ENCODE measurements at regions not wholly inside any gene's neighbourhood (a gene's known extent, or its start where the extent isn't known, plus 50 kb on each side); places are given as distances from the start of the nearest gene placed in this dataset.

DNA sequence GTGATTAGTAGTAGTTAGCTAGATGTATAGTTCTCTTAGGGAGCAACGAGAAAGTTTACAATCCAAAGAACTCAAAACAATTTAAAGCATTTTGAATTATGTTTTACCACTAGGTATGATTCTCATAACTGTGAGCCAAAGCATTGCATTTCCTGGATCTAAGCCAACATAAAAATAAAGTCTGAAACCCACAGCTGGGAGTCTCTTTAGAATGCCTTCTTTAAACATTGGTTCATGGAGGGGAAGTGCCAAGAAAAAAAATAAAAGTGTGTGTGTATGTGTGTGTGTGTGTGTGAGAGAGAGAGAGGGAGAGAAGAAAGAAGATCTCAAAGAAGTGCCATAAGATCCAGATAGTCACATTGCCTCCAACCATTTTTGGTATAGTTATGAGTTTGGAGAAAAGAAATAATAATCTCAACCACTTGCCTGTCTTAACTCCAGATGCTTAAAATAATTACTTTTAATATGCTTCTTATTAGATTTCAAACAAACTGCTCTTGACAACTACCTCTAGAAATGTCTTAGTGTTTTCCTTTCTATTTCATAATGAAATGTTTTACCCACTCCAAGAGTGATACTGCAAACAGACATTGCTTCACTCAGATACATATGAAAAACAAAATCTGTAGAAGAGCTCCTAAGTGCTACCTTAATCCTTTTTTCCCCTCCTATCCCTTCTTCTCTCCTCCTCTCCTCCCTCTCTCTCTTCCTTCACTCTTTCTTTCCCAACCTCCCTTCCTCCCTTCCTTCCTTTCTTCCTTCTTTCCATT is 554.1 kb downstream of the KCTD12 start:
- Mint-ChIP-seq H3K27ac (no peak overlapping the region), H3K27me3 (peaks cover 3% of the 10 kb centered on the region), H3K9me3 (no peaks in the 10 kb centered on the region), H3K4me3 (no peak overlapping the region), H3K36me3 (ENCODE audit: low read depth) (no peaks in the 10 kb centered on the region), H3K4me1 (ENCODE audit: low read depth) (no peaks in the 10 kb centered on the region)
- no peak for ATAC-seq
- intact Hi-C loops (cut with micrococcal nuclease): no loop called here
- DNase-seq: no peak
- CTCF ChIA-PET: no interaction called here
- TF ChIP-seq, protein P1, sequence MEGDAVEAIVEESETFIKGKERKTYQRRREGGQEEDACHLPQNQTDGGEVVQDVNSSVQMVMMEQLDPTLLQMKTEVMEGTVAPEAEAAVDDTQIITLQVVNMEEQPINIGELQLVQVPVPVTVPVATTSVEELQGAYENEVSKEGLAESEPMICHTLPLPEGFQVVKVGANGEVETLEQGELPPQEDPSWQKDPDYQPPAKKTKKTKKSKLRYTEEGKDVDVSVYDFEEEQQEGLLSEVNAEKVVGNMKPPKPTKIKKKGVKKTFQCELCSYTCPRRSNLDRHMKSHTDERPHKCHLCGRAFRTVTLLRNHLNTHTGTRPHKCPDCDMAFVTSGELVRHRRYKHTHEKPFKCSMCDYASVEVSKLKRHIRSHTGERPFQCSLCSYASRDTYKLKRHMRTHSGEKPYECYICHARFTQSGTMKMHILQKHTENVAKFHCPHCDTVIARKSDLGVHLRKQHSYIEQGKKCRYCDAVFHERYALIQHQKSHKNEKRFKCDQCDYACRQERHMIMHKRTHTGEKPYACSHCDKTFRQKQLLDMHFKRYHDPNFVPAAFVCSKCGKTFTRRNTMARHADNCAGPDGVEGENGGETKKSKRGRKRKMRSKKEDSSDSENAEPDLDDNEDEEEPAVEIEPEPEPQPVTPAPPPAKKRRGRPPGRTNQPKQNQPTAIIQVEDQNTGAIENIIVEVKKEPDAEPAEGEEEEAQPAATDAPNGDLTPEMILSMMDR (IDR thresholded peaks at IDR 0.05): no peak
- POLR2A ChIA-PET: no interaction called here

DNA sequence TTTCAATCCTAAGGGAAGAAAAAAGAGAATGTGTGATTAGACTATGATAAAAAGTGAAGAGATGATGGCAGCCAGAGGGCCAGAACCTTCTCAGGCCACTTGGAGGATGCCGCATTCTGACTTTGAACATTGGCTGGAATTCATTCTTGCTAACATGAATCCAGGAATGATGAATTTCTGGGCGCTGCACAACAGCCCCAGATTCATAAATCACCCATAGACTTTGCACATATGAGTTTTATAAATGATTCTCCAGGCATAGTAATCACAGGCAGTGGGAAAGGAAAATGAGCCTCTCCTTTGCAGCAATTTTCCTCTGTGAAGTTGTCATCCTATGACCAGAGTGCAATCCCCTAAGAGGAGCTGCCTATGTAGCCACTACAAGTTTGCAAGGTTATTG is 555.4 kb downstream of the KCTD12 start:
- DNase-seq (no peak), ATAC-seq (no peak)
- ChIA-PET POLR2A (no interaction called here), CTCF (no interaction called here)
- H3K4me3 Mint-ChIP-seq: no peak overlapping the region
- no peaks in the 10 kb centered on the region for H3K9me3 Mint-ChIP-seq
- H3K27ac Mint-ChIP-seq: no peak overlapping the region
- TF ChIP-seq, protein P1 (IDR thresholded peaks at IDR 0.05): no peak
- H3K27me3 Mint-ChIP-seq: peaks cover 3% of the 10 kb centered on the region
- no peaks in the 10 kb centered on the region for H3K36me3 Mint-ChIP-seq (ENCODE audit: low read depth)
- H3K4me1 Mint-ChIP-seq (ENCODE audit: low read depth): no peaks in the 10 kb centered on the region
- intact Hi-C loops (cut with micrococcal nuclease): no loop called here

DNA sequence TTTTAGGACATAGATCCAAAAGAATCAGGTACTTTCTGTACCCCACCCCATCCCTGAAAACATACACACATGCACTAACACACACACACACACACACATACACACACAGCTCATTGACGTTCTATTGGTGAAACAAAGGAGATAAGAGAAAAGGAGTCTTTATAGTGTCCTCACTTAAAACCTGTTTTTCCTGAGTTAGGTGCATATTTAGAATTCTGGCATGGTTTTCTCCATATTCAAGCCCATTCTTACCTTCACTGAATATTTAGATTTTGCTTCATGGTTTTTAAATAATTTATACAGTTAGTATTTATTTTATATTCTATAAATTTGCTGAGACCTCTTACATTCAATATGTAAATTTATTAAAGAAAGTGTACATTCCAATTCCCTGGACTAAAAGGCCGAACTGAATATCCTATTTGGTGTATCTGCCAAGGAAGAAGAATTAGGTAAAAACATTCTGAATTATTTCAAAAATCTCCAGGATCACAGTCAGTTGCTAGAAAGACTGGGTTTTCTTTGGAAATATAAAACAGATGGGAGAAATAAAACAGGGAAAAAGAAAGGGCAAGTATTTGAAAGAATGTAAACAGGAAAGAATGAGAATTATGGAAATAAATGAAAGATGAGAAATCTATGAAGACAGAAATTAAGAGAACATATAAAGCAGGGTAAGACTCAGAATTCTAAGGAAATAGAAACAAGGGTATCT is 556.2 kb downstream of the KCTD12 start:
- H3K36me3 Mint-ChIP-seq (ENCODE audit: low read depth): no peaks in the 10 kb centered on the region
- TF ChIP-seq, protein P1 (IDR thresholded peaks at IDR 0.05): no peak
- intact Hi-C loops (cut with micrococcal nuclease): no loop called here
- no peak overlapping the region for H3K4me3 Mint-ChIP-seq
- no peak overlapping the region for H3K27ac Mint-ChIP-seq
- CTCF ChIA-PET: no interaction called here
- no peaks in the 10 kb centered on the region for H3K4me1 Mint-ChIP-seq (ENCODE audit: low read depth)
- no peak for DNase-seq
- H3K9me3 Mint-ChIP-seq: no peaks in the 10 kb centered on the region
- H3K27me3 Mint-ChIP-seq: peaks cover 3% of the 10 kb centered on the region
- POLR2A ChIA-PET: no interaction called here
- ATAC-seq: no peak

DNA sequence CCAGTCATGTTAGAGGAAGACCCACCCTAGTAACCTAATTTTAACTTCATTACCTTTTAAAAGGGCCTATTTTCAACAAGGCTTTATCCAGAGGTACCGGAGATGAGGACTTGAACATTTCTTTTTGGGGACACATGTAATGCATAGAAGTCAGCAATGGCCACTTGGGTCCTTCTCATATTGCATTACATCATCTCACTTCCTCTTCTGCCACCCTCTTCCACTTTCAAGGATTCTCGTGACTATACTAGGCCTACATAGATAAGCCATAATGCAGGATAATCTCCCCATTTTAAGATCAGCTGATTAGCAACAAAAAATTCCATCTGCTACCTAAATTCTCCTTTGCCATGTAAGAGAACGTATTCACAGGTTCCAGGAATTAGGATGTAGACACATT is 557.2 kb downstream of the KCTD12 start:
- TF ChIP-seq, protein P1 (IDR thresholded peaks at IDR 0.05): no peak
- H3K4me3 Mint-ChIP-seq: no peak overlapping the region
- H3K27ac Mint-ChIP-seq: no peak overlapping the region
- CTCF ChIA-PET: no interaction called here
- peaks cover 3% of the 10 kb centered on the region for H3K27me3 Mint-ChIP-seq
- no peak for ATAC-seq
- no peaks in the 10 kb centered on the region for H3K36me3 Mint-ChIP-seq (ENCODE audit: low read depth)
- no peaks in the 10 kb centered on the region for H3K9me3 Mint-ChIP-seq
- no peak for DNase-seq
- POLR2A ChIA-PET: no interaction called here
- H3K4me1 Mint-ChIP-seq (ENCODE audit: low read depth): no peaks in the 10 kb centered on the region
- intact Hi-C loops (cut with micrococcal nuclease): no loop called here

DNA sequence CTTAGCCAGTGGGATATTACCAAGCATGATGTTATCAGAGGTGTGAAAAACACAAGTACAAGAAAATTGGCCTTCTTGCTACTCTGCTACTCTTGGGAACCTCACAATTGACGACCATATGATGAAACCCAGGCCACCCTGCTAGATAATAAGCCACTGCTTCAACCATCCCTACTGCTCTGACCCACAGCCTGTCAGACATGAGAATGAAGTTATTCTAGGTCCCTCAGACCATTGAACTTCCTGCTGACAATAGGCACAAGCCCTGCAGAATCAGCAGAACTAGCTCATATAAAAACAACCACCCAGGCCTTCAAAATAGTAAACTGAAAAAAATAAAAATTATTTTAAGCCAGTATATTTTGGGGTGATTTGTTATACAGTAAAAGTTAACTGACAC is 559.9 kb downstream of the KCTD12 start:
- DNase-seq: no peak
- TF ChIP-seq, protein P1 (IDR thresholded peaks at IDR 0.05): no peak
- Mint-ChIP-seq H3K4me1 (ENCODE audit: low read depth) (no peaks in the 10 kb centered on the region), H3K36me3 (ENCODE audit: low read depth) (no peaks in the 10 kb centered on the region), H3K27me3 (no peaks in the 10 kb centered on the region), H3K27ac (no peak overlapping the region), H3K4me3 (no peak overlapping the region), H3K9me3 (no peaks in the 10 kb centered on the region)
- ChIA-PET POLR2A (no interaction called here), CTCF (no interaction called here)
- intact Hi-C loops (cut with micrococcal nuclease): no loop called here
- no peak for ATAC-seq
